H1 (cell line): ENCODE measurements at regions not wholly inside any gene's neighbourhood (a gene's known extent, or its start where the extent isn't known, plus 50 kb on each side); places are given as distances from the start of the nearest gene placed in this dataset.

Source experiments
- CTCF ChIA-PET: fragments of 300-600 bp; sonication (Branson Sonifier 250); formaldehyde crosslinking; loops from one replicate; lab custom pipeline; 2021; ENCODE audit not compliant: partially characterized antibody; lab: Charles Lee
- POLR2A ChIA-PET: fragments of 300-600 bp; sonication (Branson Sonifier 250); formaldehyde crosslinking; loops from one replicate; lab custom pipeline; 2021; ENCODE audit warnings: inconsistent platforms; ENCODE audit not compliant: partially characterized antibody; lab: Charles Lee
- DNase-seq, 2 experiments: peaks; one replicate each; pipeline versions ENCODE4 v3.0.0 to v3.0.0-alpha.2; 2010 to 2022; ENCODE audit warnings: low spot score in 2 of 2, low read depth in 1 of 2, mixed read lengths in 1 of 2
- FAIRE-seq: peaks from 2 replicates; lab custom pipeline; 2011; peaks lifted over from hg19 to GRCh38; lab: Jason Lieb, UNC
- H2AFZ ChIP-seq: 2 replicates; pipeline ENCODE4 v1.8.1; 2012; ENCODE audit warnings: low read length, inconsistent platforms
- H2AK5ac ChIP-seq: 2 replicates; pipeline ENCODE4 v1.6.1; 2013; ENCODE audit warnings: low read depth, low read length
- H2BK120ac ChIP-seq: replicated peaks from 2 replicates; pipeline ENCODE3; 2013; ENCODE audit warnings: low read depth, low read length, inconsistent platforms
- H2BK12ac ChIP-seq: 2 replicates; pipeline ENCODE4 v1.6.1; 2013; ENCODE audit warnings: low read depth, low read length
- H2BK15ac ChIP-seq: 2 replicates; pipeline ENCODE4 v1.6.1; 2013; ENCODE audit warnings: low read length
- H2BK20ac ChIP-seq: 2 replicates; pipeline ENCODE4 v1.6.1; 2013; ENCODE audit warnings: low read length
- H2BK5ac ChIP-seq: 2 replicates; pipeline ENCODE4 v1.6.1; 2013; ENCODE audit warnings: low read depth, low read length
- H3K14ac ChIP-seq: 2 replicates; pipeline ENCODE4 v1.6.1; 2013; ENCODE audit warnings: inconsistent platforms; ENCODE audit not compliant: insufficient read length
- H3K18ac ChIP-seq: 2 replicates; pipeline ENCODE4 v1.6.1; 2013; ENCODE audit warnings: low read length; ENCODE audit errors: extremely low read depth
- H3K23ac ChIP-seq: 2 replicates; pipeline ENCODE4 v1.6.1; 2013; ENCODE audit warnings: inconsistent platforms; ENCODE audit not compliant: insufficient read length
- H3K23me2 ChIP-seq: 2 replicates; pipeline ENCODE4 v1.6.1; 2013; ENCODE audit warnings: low read depth, low read length
- H3K27ac ChIP-seq: 2 replicates; pipeline ENCODE4 v1.6.1; 2011; ENCODE audit warnings: low read depth, low read length, inconsistent platforms
- H3K27me3 ChIP-seq, 4 experiments: replicated peaks in 1 of 4; 1 replicate in 1 of 4; 2 replicates in 3 of 4; pipeline versions ENCODE4 v1.6.1 to v1.8.1; 2011 to 2013; ENCODE audit warnings: low read length in 3 of 4, mild to moderate bottlenecking in 3 of 4, inconsistent platforms in 2 of 4, mixed read lengths in 2 of 4, moderate library complexity in 1 of 4; ENCODE audit not compliant: control insufficient read depth in 3 of 4, insufficient read depth in 3 of 4; ENCODE audit errors: extremely low read depth in 1 of 4
- H3K36me3 ChIP-seq, 4 experiments: 2 replicates each; pipeline versions ENCODE4 v1.6.1 to v1.8.1; 2011 to 2013; ENCODE audit warnings: mild to moderate bottlenecking in 4 of 4, low read length in 3 of 4, moderate library complexity in 2 of 4, control low read depth in 1 of 4, inconsistent platforms in 1 of 4; ENCODE audit not compliant: insufficient read depth in 4 of 4, control insufficient read depth in 2 of 4
- H3K4ac ChIP-seq: replicated peaks from 2 replicates; pipeline ENCODE3; 2013; ENCODE audit warnings: low read length, low read depth, mixed read lengths, inconsistent platforms; ENCODE audit not compliant: insufficient read length
- H3K4me1 ChIP-seq, 4 experiments: replicated peaks in 1 of 4; 1 replicate in 1 of 4; 2 replicates in 3 of 4; pipeline versions ENCODE4 v1.6.1 to v1.8.1; 2011 to 2013; ENCODE audit warnings: low read length in 3 of 4, inconsistent platforms in 2 of 4, mixed read lengths in 1 of 4; ENCODE audit not compliant: insufficient read depth in 4 of 4, control insufficient read depth in 3 of 4
- H3K4me2 ChIP-seq, 2 experiments: 2 replicates each; pipeline versions ENCODE4 v1.6.1 to v1.8.1; 2011 to 2013; ENCODE audit warnings: low read depth in 2 of 2, low read length in 2 of 2, control low read depth in 1 of 2, inconsistent platforms in 1 of 2, mild to moderate bottlenecking in 1 of 2; ENCODE audit not compliant: insufficient read depth in 1 of 2
- H3K4me3 ChIP-seq, 4 experiments: fragments of 200-600, 300-600 bp in 1 of 4; sonication (generic), shearing (Covaris generic), sonication (Bioruptor Twin) in 1 of 4; 2 replicates each; pipeline versions ENCODE4 v1.5.1 to v1.8.1; 2011 to 2016; ENCODE audit warnings: low read length in 4 of 4, low read depth in 3 of 4, control low read depth in 2 of 4, inconsistent platforms in 2 of 4, mild to moderate bottlenecking in 2 of 4, mixed read lengths in 1 of 4, moderate library complexity in 1 of 4; ENCODE audit not compliant: insufficient read depth in 2 of 4; ENCODE audit errors: extremely low read depth in 1 of 4
- H3K56ac ChIP-seq: replicated peaks from 2 replicates; pipeline ENCODE3; 2013; ENCODE audit warnings: low read depth, mild to moderate bottlenecking, mixed read lengths, low read length, inconsistent platforms; ENCODE audit not compliant: insufficient read length
- H3K79me1 ChIP-seq: 2 replicates; pipeline ENCODE4 v1.6.1; 2013; ENCODE audit warnings: low read depth, low read length, control low read depth
- H3K79me2 ChIP-seq, 2 experiments: 2 replicates each; pipeline versions ENCODE4 v1.6.1 to v1.8.1; 2012 to 2013; ENCODE audit warnings: low read length in 2 of 2, mild to moderate bottlenecking in 2 of 2, inconsistent platforms in 1 of 2; ENCODE audit not compliant: insufficient read depth in 2 of 2, control insufficient read depth in 1 of 2
- H3K9ac ChIP-seq, 4 experiments: replicated peaks in 1 of 4; 1 replicate in 1 of 4; 2 replicates in 3 of 4; pipeline versions ENCODE4 v1.6.1 to v1.8.1; 2011 to 2013; ENCODE audit warnings: low read depth in 3 of 4, low read length in 3 of 4, control low read depth in 2 of 4, mild to moderate bottlenecking in 2 of 4, moderate library complexity in 2 of 4, inconsistent platforms in 1 of 4; ENCODE audit errors: extremely low read depth in 1 of 4
- H3K9me3 ChIP-seq, 2 experiments: 2 replicates each; pipeline versions ENCODE4 v1.6.1 to v1.8.1; 2012 to 2013; ENCODE audit warnings: mild to moderate bottlenecking in 2 of 2, moderate library complexity in 2 of 2, control low read depth in 1 of 2, inconsistent platforms in 1 of 2, low read depth in 1 of 2, low read length in 1 of 2, mixed read lengths in 1 of 2; ENCODE audit not compliant: insufficient read depth in 2 of 2
- H4K20me1 ChIP-seq, 2 experiments: replicated peaks in 1 of 2; 2 replicates each; pipeline versions ENCODE3 to v1.8.1; 2011 to 2013; ENCODE audit warnings: inconsistent platforms in 2 of 2, low read length in 2 of 2, mild to moderate bottlenecking in 1 of 2; ENCODE audit not compliant: insufficient read depth in 2 of 2, control insufficient read depth in 1 of 2
- H4K5ac ChIP-seq: 2 replicates; pipeline ENCODE4 v1.6.1; 2013; ENCODE audit warnings: low read length, low read depth, mixed read lengths, inconsistent platforms; ENCODE audit not compliant: insufficient read length
- H4K8ac ChIP-seq: 2 replicates; pipeline ENCODE4 v1.8.0; 2013; ENCODE audit warnings: mild to moderate bottlenecking, moderate library complexity, low read length, inconsistent platforms; ENCODE audit not compliant: insufficient read depth; ENCODE audit errors: extremely low read depth
- H4K91ac ChIP-seq: replicated peaks from 2 replicates; pipeline ENCODE3; 2013; ENCODE audit warnings: low read length, mixed read lengths, inconsistent platforms; ENCODE audit not compliant: insufficient read length
- WGBS, 2 experiments: shearing (Covaris generic) in 1 of 2; methylation state at CpG; one replicate each; pipeline versions ENCODE4 v1.1.6 to v1.1.7; 2013 to 2015; ENCODE audit warnings: low lambda C conversion rate in 2 of 2, mixed read lengths in 2 of 2, inconsistent platforms in 1 of 2, low coverage in 1 of 2, missing lambda C conversion rate in 1 of 2; ENCODE audit not compliant: insufficient replicate concordance in 2 of 2, insufficient coverage in 1 of 2, insufficient read length in 1 of 2; ENCODE audit errors: extremely low coverage in 1 of 2, missing lambda C conversion rate in 1 of 2; 5-methylcytosine and 5-hydroxymethylcytosine counted together
- TF ChIP-seq, protein P1 (sequence below): fragments of 300-600 bp; sonication (generic); IDR thresholded peaks from 2 replicates; pipeline ENCODE4 v1.7.1; 2012; ENCODE audit warnings: low read length, moderate library complexity, mild to moderate bottlenecking, inconsistent platforms; ENCODE audit not compliant: insufficient replicate concordance

GRCh38 chr1:5391725-5392124, 600.5 kb downstream of the NPHP4 start:
- WGBS, 2 experiments = 91% methylated on average over 12 of the region's 12 CpGs; no CpG with 5 or more reads in 1 of the 2 experiments
- Histone ChIP-seq H4K5ac (no peak overlapping the region), H3K14ac (no peak overlapping the region), H3K27ac (no peak overlapping the region), H2BK120ac (no peak overlapping the region), H2BK12ac (no peak overlapping the region), H4K20me1 (peaks cover 0 to 5% of the 10 kb centered on the region in 2 experiments), H3K56ac (no peak overlapping the region), H2AK5ac (no peak overlapping the region), H2BK20ac (no peak overlapping the region), H3K4ac (no peak overlapping the region), H3K23ac (no peak overlapping the region), H3K79me1 (no peaks in the 10 kb centered on the region), H3K4me3 (no peak overlapping the region), H3K79me2 (no peaks in the 10 kb centered on the region), H2BK5ac (no peak overlapping the region), H3K4me1 (no peaks in the 10 kb centered on the region), H3K9me3 (peaks cover 0 to 3% of the 10 kb centered on the region in 2 experiments; a peak in 1 of 4 replicates), H3K27me3 (no peaks in the 10 kb centered on the region), H2AFZ (no peak overlapping the region), H3K4me2 (no peak overlapping the region), H3K36me3 (no peaks in the 10 kb centered on the region), H3K9ac (no peak overlapping the region), H4K91ac (no peak overlapping the region), H2BK15ac (no peak overlapping the region), H4K8ac (no peak overlapping the region), H3K18ac (no peak overlapping the region), H3K23me2 (peaks cover 8% of the 10 kb centered on the region)
- DNase-seq = no peak
- FAIRE-seq = no peak
- ChIA-PET CTCF (no interaction called here), POLR2A (no interaction called here)
- TF ChIP-seq, protein P1, sequence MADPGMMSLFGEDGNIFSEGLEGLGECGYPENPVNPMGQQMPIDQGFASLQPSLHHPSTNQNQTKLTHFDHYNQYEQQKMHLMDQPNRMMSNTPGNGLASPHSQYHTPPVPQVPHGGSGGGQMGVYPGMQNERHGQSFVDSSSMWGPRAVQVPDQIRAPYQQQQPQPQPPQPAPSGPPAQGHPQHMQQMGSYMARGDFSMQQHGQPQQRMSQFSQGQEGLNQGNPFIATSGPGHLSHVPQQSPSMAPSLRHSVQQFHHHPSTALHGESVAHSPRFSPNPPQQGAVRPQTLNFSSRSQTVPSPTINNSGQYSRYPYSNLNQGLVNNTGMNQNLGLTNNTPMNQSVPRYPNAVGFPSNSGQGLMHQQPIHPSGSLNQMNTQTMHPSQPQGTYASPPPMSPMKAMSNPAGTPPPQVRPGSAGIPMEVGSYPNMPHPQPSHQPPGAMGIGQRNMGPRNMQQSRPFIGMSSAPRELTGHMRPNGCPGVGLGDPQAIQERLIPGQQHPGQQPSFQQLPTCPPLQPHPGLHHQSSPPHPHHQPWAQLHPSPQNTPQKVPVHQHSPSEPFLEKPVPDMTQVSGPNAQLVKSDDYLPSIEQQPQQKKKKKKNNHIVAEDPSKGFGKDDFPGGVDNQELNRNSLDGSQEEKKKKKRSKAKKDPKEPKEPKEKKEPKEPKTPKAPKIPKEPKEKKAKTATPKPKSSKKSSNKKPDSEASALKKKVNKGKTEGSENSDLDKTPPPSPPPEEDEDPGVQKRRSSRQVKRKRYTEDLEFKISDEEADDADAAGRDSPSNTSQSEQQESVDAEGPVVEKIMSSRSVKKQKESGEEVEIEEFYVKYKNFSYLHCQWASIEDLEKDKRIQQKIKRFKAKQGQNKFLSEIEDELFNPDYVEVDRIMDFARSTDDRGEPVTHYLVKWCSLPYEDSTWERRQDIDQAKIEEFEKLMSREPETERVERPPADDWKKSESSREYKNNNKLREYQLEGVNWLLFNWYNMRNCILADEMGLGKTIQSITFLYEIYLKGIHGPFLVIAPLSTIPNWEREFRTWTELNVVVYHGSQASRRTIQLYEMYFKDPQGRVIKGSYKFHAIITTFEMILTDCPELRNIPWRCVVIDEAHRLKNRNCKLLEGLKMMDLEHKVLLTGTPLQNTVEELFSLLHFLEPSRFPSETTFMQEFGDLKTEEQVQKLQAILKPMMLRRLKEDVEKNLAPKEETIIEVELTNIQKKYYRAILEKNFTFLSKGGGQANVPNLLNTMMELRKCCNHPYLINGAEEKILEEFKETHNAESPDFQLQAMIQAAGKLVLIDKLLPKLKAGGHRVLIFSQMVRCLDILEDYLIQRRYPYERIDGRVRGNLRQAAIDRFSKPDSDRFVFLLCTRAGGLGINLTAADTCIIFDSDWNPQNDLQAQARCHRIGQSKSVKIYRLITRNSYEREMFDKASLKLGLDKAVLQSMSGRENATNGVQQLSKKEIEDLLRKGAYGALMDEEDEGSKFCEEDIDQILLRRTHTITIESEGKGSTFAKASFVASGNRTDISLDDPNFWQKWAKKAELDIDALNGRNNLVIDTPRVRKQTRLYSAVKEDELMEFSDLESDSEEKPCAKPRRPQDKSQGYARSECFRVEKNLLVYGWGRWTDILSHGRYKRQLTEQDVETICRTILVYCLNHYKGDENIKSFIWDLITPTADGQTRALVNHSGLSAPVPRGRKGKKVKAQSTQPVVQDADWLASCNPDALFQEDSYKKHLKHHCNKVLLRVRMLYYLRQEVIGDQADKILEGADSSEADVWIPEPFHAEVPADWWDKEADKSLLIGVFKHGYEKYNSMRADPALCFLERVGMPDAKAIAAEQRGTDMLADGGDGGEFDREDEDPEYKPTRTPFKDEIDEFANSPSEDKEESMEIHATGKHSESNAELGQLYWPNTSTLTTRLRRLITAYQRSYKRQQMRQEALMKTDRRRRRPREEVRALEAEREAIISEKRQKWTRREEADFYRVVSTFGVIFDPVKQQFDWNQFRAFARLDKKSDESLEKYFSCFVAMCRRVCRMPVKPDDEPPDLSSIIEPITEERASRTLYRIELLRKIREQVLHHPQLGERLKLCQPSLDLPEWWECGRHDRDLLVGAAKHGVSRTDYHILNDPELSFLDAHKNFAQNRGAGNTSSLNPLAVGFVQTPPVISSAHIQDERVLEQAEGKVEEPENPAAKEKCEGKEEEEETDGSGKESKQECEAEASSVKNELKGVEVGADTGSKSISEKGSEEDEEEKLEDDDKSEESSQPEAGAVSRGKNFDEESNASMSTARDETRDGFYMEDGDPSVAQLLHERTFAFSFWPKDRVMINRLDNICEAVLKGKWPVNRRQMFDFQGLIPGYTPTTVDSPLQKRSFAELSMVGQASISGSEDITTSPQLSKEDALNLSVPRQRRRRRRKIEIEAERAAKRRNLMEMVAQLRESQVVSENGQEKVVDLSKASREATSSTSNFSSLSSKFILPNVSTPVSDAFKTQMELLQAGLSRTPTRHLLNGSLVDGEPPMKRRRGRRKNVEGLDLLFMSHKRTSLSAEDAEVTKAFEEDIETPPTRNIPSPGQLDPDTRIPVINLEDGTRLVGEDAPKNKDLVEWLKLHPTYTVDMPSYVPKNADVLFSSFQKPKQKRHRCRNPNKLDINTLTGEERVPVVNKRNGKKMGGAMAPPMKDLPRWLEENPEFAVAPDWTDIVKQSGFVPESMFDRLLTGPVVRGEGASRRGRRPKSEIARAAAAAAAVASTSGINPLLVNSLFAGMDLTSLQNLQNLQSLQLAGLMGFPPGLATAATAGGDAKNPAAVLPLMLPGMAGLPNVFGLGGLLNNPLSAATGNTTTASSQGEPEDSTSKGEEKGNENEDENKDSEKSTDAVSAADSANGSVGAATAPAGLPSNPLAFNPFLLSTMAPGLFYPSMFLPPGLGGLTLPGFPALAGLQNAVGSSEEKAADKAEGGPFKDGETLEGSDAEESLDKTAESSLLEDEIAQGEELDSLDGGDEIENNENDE = no peak
